Gastroesophageal sphincter (tissue), 4 donors: ENCODE measurements at regions not wholly inside any gene's neighbourhood (a gene's known extent, or its start where the extent isn't known, plus 50 kb on each side); places are given as distances from the start of the nearest gene placed in this dataset.

Experiments used
- ATAC-seq: fragments of 150-250 bp; one replicate; pipeline ENCODE4 v1.9.1; 2016; ENCODE audit warnings: mild to moderate bottlenecking, moderate library complexity
- H3K27ac ChIP-seq, 4 donors: fragments of 200-600 bp; sonication (generic) in 3 of 4; 1 replicate in 3 of 4; 2 replicates in 1 of 4; pipeline ENCODE4 v1.5.1; 2016 to 2019
- H3K27me3 ChIP-seq: fragments of 200-600 bp; sonication (generic); one replicate; pipeline ENCODE4 v1.5.1; 2019
- H3K36me3 ChIP-seq, 2 donors: fragments of 200-600 bp; sonication (generic); one replicate each; pipeline ENCODE4 v1.5.1; 2019; ENCODE audit warnings: control low read depth in 1 of 2
- H3K4me1 ChIP-seq, 3 donors: fragments of 200-600 bp; sonication (generic); 1 replicate in 2 of 3; 2 replicates in 1 of 3; pipeline ENCODE4 v1.5.1; 2016 to 2019; ENCODE audit warnings: control low read depth in 2 of 3
- H3K4me3 ChIP-seq, 2 donors: fragments of 200-600 bp; sonication (generic); one replicate each; pipeline ENCODE4 v1.5.1; 2019; ENCODE audit warnings: mild to moderate bottlenecking in 1 of 2, moderate library complexity in 1 of 2
- H3K9me3 ChIP-seq, 3 donors: fragments of 200-600 bp; sonication (generic); one replicate each; pipeline ENCODE4 v1.5.1; 2017 to 2019; ENCODE audit warnings: control low read depth in 2 of 3
- CTCF ChIP-seq, 4 experiments: fragments of 200-600 bp in 2 of 4; fragments of 450-650 bp in 2 of 4; sonication (generic) in 1 of 4; IDR thresholded peaks; one replicate each; pipeline ENCODE4 v1.5.1; 2017 to 2019; ENCODE audit warnings: antibody characterized with exemption in 4 of 4, mild to moderate bottlenecking in 2 of 4, moderate library complexity in 2 of 4
- EP300 ChIP-seq: sonication (generic); formaldehyde crosslinking; IDR thresholded peaks from one replicate; pipeline ENCODE4 v1.6.1; 2017; ENCODE audit warnings: antibody characterized with exemption, mild to moderate bottlenecking
- POLR2A ChIP-seq, 2 donors: fragments of 450-650 bp; IDR thresholded peaks; one replicate each; pipeline ENCODE4 v1.6.1; 2017; ENCODE audit warnings: antibody characterized with exemption in 2 of 2, mild to moderate bottlenecking in 2 of 2, moderate library complexity in 1 of 2
- POLR2AphosphoS5 ChIP-seq: sonication (generic); formaldehyde crosslinking; IDR thresholded peaks from one replicate; pipeline ENCODE4 v1.6.1; 2017; ENCODE audit warnings: antibody characterized with exemption
- WGBS, 2 donors: methylation state at CpG; one replicate each; pipeline ENCODE4 v1.1.5; 2018; ENCODE audit warnings: low coverage in 1 of 2; 5-methylcytosine and 5-hydroxymethylcytosine counted together

- no peak for ATAC-seq
- TF ChIP-seq POLR2A (IDR thresholded peaks at IDR 0.05): no peak
- no peak for TF ChIP-seq POLR2AphosphoS5
- no peak for TF ChIP-seq CTCF (IDR thresholded peaks at IDR 0.05)
- no peak for TF ChIP-seq EP300
- 82 to 85% methylated on average over 4 to 5 of the region's 5 CpGs for WGBS, 2 donors
- no peaks in the 10 kb centered on the region for H3K27me3 ChIP-seq
- H3K4me1 ChIP-seq: no peaks in the 10 kb centered on the region
- H3K27ac ChIP-seq: no peak overlapping the region
- H3K4me3 ChIP-seq: no peak overlapping the region
- H3K9me3 ChIP-seq: no peaks in the 10 kb centered on the region
- no peaks in the 10 kb centered on the region for H3K36me3 ChIP-seq
Measured at GRCh38 chr15:72939514-72940228, 112.6 kb upstream of the NEO1 start.

- no peak for TF ChIP-seq CTCF (IDR thresholded peaks at IDR 0.05)
- WGBS, 2 donors: 85 to 100% methylated on average over 1 to 5 of the region's 11 CpGs
- no peaks in the 10 kb centered on the region for H3K36me3 ChIP-seq
- no peak for ATAC-seq
- H3K4me3 ChIP-seq: no peak overlapping the region
- no peaks in the 10 kb centered on the region for H3K9me3 ChIP-seq
- no peak overlapping the region for H3K27ac ChIP-seq
- no peaks in the 10 kb centered on the region for H3K4me1 ChIP-seq
- peaks cover 12% of the 10 kb centered on the region for H3K27me3 ChIP-seq
Measured at GRCh38 chr15:72936691-72937679, 115.3 kb upstream of the NEO1 start.

- no peak for ATAC-seq
- Histone ChIP-seq H3K9me3 (no peaks in the 10 kb centered on the region), H3K27me3 (peaks cover 17% of the 10 kb centered on the region), H3K4me3 (no peak overlapping the region), H3K4me1 (no peaks in the 10 kb centered on the region), H3K36me3 (no peaks in the 10 kb centered on the region), H3K27ac (no peak overlapping the region)
- TF ChIP-seq POLR2AphosphoS5 (no peak), EP300 (no peak), POLR2A (IDR thresholded peaks at IDR 0.05) (no peak)
- WGBS, 2 donors: 80 to 85% methylated on average over 1 to 2 of the region's 4 CpGs
Measured at GRCh38 chr15:72936237-72936636, 116.0 kb upstream of the NEO1 start.

GRCh38 chr15:72935521-72935920, 116.7 kb upstream of the NEO1 start:
- no peak for TF ChIP-seq CTCF (IDR thresholded peaks at IDR 0.05)
- no peak for TF ChIP-seq POLR2AphosphoS5
- no peak for TF ChIP-seq POLR2A (IDR thresholded peaks at IDR 0.05)
- TF ChIP-seq EP300: no peak
- 25% methylated on average over 2 of the region's 2 CpGs; no CpG with 5 or more reads in 1 of the 2 donors for WGBS, 2 donors
- no peaks in the 10 kb centered on the region for H3K36me3 ChIP-seq
- no peak for ATAC-seq
- H3K27me3 ChIP-seq: peaks cover 20% of the 10 kb centered on the region
- no peaks in the 10 kb centered on the region for H3K4me1 ChIP-seq
- no peak overlapping the region for H3K4me3 ChIP-seq
- H3K27ac ChIP-seq: no peak overlapping the region
- H3K9me3 ChIP-seq: no peaks in the 10 kb centered on the region

- no peaks in the 10 kb centered on the region for H3K36me3 ChIP-seq
- no peak overlapping the region for H3K4me3 ChIP-seq
- TF ChIP-seq POLR2AphosphoS5 (no peak), CTCF (IDR thresholded peaks at IDR 0.05) (no peak), EP300 (no peak), POLR2A (IDR thresholded peaks at IDR 0.05) (no peak)
- ATAC-seq: no peak
- 86 to 97% methylated on average over 4 of the region's 4 CpGs for WGBS, 2 donors
- no peaks in the 10 kb centered on the region for H3K9me3 ChIP-seq
- H3K27ac ChIP-seq: no peak overlapping the region
- peaks cover 20% of the 10 kb centered on the region for H3K27me3 ChIP-seq
- H3K4me1 ChIP-seq: no peaks in the 10 kb centered on the region
Measured at GRCh38 chr15:72934921-72935320, 117.3 kb upstream of the NEO1 start.
